Fibroblast of skin of scalp (primary cell): ENCODE measurements at regions not wholly inside any gene's neighbourhood (a gene's known extent, or its start where the extent isn't known, plus 50 kb on each side); places are given as distances from the start of the nearest gene placed in this dataset.

Experiments
- DNase-seq: peaks from one replicate; pipeline ENCODE4 v3.0.0-alpha.2; 2013

DNA sequence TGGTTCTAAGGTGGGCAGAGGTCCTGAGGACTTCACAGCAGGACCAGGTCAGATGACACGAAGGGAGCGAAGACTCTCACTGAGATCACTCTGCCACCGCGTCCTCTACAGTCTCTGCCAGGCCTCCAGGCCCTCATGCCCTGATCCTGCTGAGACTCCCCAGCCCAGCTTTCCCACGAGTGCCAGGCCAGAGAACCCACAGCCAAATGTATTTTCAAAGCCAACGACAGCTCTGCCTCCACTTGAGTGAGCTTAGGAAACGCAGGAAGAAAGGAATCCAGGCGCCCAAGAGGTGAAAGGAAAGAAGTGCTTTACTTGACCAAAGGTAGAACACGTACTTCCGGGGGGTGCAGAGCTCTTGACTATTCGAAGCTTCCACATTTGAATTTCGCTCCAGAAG is 275.0 kb downstream of the XXYLT1 start:
- DNase-seq, result no peak

DNA sequence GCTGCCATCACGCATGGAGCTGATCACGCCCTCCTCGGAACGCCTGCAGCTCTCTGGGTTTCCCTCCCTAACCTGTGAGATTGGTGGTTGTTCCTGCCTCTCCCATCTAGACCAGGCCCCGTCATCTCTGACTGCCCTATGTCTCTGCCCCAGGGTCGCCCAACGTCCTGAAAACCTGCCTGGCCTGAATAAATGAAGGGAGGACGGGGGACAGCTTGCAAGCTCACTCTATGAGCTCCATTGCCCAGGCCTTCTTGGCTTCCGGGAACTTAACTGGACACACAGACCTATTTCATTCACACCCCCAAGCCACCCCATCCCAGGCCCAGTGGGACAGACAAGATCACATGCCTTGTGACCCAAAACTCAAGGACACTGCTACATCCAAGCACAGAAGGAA is 274.2 kb downstream of the XXYLT1 start:
- no peak for DNase-seq

DNA sequence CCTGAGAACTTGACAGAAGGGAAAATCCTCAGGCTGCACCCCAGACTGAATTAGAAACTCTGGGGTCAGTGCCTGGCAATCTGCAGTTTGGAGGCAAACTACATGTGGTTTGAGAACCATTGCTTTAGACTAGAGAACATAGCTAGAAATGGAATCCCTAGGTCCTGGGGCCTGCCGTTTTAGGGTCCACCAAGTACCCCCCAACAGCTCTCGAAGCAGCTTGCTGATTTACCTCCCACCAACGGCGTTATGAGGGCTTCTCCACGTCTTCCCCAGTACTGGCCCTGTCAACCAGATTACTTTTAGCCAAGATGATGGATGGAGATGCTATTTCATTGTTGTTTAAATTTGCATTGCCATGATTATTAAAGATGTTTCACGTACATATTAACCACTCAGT is 272.5 kb downstream of the XXYLT1 start:
- DNase-seq, result no peak

DNA sequence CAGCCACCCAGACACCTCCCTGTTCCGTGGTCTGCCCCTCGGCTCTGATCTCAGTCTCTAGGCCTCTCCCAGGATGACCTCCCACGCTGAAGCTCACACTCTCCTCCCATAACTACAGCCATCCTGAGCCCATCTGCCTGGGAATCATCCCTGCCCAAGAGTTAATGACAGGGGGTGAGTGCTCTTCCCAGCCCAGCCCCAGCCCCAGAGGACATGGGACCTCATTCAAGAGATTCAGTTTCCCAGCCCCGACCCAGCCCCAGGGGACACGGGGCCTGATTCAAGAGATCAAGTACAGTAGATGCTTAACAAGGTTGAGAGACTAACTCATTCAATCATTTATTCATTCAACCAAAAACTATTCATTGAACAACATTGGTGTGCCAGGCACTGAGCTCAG is 272.0 kb downstream of the XXYLT1 start:
- no peak for DNase-seq

DNA sequence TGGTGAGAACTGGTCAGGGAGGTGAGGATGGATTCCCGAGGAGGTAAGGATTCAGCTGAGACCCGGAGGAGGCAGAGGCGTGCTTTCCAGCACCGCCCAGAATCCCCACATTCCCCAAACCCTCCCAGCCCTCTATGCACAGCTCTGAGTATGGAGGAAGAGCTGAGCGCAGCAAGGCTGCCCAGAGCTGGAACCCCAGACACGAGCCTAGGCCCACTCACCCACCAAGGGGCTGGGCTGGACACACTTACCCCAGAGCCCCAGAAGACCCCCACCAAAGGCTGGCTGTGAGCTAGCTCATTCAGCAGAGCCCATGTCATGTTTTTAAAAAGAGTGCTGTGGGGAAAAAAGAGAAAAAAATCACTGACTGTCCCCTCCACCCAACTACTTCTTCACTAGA is 271.5 kb downstream of the XXYLT1 start:
- no peak for DNase-seq

DNA sequence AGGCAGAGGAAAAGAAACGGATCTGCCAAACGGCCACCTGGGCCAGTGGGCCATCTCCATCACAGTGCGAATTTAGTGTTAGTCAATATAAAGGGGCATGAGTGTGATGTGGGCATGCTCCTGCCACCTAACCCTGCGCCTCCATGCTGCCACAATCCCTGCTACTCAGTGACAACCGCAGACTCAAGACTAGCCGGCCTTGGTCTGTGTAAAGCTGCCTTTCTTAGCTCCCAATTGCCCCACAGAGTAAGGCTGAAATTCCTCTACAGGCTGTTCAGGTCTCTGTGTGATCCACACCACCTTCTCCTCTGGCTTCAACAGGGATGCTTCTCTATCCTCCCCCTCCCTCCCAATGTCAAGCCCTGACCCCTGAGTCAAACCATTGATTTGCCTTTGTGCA is 269.7 kb downstream of the XXYLT1 start:
- DNase-seq, result no peak

DNA sequence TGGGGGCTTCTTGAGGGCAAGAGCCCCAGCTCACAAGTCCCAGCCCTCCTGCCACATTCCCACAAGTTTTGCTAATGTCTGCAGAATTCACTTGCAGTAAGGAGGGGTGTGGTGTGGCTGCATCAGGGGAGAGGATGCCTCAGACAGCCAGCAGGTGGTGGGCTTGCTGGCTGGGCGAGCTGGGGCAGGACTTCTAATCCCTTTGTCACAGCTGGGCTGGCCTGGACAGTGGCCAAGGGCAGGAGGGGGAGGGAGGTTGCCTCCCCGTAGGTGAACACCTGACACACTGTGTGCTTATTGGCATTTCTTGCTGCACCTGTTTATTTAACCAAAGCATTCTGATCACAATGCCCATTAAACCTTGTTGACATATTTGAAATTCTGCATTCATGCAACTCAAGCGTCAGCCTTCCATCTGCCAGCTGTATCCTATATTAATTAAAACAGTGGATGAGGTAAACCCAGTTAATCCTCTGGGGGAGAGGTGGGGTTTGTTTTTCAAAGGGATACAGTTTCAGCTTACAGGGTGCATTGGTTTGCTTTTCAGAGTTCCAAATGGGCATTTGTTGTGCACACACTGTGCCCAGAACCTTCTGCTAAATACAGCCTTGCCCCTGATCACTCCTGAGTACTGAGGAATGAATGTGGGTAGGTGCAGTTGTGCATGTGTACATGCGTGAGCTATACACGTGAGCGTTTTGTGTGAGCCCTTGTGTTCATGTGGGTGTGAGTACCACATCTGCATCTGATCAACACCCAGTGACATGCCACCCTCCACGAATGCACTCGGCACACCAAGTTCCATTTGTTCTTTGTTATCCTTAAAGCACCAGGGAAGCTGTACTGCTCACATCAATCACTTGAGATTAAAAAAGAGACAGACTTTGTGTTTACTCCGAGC is 268.7 kb downstream of the XXYLT1 start:
- DNase-seq, result peak; percentile 43

DNA sequence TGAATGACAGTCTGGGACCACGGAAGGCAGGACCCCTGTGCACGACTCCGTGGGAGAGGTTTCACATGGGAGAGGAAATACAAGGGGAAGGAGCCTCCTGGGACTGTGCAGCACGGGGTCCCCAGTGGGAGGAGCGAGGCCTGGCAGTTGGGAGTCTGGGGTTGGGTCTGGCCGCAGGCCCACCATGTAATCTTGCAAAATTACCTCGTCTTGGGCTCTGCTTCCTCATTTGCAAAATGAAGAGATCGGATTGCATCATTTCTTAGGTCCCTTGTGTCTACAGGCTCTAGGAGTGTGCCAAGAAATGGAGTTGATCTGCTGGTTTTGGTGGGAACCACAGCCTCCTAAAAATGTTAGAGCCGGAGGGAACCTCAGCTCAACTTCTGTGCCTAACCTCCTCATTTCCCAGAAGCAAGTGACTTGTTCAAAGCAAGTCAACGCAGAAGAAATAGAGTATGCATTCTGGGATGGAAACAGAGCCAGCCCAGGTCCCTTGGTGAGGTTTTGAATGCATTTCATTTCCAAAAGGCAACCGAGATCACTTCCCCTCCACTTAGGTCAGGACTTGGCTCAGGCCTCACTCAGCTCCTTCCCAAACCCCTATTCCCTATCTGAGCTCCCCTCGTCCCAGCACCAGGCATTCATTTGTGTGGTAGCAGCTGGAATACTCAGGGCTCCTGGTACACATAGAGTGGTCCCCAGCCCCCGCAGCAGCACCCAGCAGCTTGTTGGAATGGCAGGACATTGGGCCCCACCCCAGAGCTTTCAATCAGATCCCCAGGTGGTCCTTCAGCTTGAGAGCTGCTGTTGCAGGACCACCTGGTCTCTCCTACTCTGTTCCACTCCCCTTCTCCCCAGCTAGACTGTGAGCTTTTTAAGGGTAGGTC is 267.7 kb downstream of the XXYLT1 start:
- peak; percentile 55 for DNase-seq

DNA sequence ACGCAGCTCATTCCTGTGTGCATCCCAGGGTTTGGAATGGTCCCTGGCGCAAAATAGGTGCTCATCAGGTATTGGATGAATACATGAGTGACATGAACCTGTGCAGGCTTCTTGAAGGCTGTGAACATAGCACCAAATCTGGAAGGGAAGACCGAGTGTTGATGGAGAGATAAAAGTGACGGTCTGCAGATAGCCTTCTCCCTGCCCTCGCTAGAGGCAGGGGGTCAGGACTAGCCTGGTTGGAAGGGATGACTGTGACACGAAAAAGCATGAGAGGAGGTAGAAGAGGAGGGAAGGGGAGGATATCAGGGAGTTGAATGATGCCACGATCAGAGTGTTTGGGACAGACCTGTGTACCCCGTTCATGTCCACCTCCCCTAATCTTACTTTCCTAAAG is 267.1 kb downstream of the XXYLT1 start:
- no peak for DNase-seq

DNA sequence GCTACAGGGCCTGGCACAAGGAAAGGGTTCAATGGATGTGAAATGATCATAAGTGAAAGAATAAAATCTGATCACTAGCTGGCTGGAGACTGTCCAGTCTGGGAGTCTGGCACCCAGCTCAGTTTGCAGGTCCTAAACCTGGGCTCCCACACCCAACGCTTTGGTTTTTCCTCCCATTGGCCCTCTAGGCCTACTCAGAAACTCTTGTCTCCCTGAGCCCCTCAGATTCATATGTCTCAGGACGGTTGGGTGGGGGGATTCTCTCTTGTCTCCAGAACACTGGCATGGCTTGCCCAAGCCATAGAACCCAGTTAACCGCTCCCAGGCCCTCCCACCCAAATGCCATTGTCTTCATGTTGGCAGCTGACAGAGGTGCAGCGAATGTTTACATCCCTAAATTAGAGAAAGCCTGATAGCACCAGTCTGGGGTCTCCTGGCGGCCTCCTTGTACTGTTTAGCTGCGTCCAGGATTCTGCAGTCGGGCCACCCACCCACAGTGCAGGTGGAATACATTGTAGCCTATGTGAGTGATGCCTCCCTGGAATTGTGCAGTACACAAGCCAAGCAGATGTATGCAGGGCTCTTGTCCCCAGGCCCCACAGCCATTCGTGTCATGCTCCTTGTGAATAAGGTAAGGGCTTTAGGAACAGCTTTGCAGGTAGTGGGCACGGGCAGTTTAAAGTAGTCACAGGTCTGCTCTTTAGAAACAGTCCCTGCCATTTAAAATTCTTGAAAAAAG is 266.3 kb downstream of the XXYLT1 start:
- no peak for DNase-seq

DNA sequence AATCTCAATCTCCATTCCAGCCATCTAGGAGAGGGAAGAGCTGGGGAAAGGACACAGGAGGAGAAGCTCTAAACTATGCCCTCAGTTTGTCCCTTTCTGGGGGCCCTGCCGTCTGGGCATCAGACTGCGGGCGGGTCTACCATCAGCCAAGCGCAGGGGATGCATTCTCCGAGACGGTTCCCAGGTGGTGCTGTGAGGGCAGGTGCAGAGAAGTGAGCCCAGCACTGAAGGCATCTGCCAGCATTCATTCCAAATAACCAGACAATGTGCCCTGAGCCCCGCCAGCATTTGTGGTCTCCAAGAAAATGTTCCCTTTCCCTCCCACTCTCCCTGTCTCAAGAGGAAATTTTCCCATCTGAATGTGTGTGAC is 265.7 kb downstream of the XXYLT1 start:
- DNase-seq, result no peak

DNA sequence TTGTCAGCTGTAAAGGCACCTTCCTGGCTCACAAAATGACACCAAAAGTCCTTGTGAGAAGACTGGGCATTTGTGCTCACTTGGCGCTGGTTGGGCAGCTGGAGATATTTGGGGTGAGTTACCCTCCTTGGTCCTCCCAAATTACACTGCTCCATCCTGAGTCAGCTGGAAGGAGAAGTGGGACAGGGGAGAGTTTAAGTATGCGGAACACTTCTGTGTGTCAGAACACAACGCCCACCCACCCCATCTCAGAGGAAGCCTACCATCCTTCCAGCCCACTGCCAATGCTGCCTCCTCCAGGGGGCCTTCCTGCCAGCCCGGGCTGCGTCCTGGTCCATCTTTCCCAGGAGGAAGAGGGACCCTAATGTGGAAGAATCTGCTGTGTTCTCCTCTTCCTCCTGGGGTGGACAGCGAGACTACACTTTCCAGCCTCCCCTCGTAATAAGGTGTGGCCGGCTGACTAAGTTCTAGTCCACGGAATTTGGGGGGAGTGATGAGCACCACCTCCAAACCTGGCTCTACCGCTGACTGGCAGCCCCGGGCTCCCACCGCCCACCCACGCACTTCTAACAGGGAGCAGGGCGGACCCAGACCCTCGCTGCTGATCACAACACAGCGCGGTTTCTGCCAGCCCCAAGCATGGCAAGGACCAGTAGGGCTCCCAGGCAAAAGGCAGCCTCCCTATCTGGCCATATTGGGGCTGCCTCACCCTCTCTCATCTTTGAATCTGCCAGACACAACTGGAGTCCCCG is 265.0 kb downstream of the XXYLT1 start:
- no peak for DNase-seq

DNA sequence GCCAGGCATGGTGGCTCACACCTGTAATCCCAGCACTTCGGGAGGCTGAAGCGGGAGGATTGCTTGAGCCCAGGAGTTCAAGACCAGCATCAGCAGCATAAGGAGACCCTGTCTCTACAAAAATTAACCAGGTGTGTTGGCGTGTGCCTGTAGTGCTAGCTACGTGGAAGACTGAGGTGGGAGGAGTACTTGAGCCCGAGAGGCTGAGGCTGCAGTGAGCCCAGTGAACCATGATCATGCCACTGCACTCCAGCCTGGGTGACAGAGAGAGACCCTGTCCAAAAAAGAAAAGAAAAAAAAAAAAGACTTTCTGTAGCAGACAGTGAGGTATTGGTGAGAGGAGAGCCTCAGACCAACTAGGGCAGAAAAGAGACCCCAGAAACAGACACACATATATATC is 263.8 kb downstream of the XXYLT1 start:
- no peak for DNase-seq

DNA sequence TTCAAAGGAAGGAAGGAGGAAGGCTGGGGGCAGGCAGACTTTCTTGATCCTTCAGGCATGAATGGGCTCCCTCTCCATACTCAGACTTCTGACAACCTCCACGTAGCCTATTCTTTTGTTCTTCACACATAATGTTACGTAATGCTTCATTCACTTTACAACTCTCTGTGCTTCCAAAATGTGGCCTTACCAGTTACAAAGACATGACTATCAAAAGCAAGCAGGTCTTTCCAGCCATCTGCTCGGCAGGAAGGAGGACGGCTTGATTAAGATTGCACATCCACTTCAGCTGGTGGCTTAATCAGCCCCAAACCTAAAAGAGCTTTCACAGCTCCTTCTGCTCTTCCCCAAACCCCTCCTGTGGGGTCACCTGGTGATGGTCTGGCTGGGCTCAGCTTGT is 263.2 kb downstream of the XXYLT1 start:
- DNase-seq, result no peak

DNA sequence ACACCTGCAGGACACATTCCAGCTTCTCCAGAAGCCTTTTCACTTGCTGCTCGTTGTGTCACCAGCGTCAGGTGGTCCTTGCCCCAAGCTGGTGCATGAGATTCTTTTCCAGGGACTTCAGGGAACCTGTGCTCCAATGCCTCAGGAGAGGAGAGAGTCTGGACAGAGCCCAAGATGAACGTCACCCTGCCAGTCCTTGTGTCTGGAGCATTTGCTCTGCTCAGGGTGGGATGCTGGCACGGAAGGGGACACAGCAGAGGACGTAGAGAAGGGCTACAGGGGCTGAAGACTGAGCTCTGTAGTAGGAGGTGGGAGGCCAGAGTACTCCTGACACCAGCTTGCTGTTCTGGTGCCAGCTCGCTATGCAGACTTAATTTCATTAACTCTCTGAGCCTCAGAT is 262.1 kb downstream of the XXYLT1 start:
- no peak for DNase-seq

DNA sequence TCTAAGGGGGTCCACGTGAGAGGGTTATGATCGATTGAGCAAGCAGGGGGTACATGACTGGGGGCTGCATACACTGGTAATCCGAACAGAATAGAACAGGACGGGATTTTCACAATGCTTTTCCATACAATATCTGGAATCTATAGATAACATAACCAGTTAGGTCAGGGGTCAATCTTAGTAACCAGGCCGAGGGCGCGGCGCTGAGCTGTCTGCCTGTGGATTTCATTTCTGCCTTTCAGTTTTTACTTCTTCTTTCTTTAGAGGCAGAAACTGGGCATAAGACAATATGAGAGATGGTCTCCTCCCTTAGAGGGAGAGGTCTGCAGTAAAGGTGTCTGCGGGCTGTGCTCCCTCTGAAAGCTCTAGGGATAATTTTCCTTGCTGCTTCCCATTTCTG is 261.3 kb downstream of the XXYLT1 start:
- DNase-seq, result no peak

DNA sequence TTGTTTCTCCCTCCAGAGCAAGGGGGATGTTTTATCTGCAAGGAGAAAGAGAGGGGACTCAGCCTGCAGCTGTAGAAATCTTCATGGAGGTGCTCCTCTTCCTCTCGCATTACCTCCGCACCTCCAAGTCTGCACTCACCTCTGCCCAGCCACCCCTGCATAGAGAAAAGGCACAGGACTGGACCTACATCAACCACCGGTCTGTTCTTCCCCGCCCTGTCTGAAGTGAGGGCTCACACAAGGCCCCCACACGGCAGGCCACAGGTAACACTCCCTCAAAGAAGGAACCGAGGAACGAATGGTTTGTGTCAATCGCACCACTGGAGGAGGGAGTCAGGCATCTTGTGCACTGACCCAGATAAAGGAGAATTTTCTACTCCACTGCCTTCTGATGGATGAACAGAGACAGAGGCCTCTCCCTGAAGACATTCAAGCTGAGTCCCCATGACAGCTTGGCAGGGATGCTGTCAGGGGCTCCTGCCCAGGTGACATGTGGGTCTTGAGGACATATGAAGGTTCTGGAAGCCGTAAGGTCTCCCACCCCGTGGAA is 260.3 kb downstream of the XXYLT1 start:
- DNase-seq, result no peak

DNA sequence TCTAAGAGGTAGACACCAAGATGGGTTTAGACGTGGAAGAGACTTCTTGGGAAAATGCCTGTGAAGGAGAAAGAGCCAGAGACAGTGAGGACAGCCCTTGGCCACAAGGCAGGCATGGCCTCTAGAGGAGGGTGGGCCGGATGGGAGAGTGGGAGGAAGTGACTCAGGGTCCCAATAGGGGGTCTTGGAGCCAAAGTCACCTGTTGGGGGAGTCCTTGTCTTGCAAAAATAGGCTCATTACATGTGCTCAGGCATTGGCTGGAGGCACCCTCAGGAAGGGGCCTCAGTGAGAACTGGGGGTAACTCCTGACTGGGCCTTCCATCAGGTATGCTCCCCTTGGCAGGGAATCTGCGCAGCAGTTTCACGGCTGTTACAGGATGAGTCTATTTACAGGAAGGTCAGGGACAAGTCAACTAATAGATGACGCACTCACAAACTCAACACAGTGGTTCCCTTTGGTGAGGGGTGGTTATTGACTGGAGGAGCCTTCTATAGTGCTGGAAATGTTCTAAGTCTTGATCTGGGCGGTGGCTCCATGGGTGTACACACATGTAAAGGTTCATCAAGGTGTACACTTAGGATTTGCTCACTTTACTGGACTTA is 259.6 kb downstream of the XXYLT1 start:
- no peak for DNase-seq

DNA sequence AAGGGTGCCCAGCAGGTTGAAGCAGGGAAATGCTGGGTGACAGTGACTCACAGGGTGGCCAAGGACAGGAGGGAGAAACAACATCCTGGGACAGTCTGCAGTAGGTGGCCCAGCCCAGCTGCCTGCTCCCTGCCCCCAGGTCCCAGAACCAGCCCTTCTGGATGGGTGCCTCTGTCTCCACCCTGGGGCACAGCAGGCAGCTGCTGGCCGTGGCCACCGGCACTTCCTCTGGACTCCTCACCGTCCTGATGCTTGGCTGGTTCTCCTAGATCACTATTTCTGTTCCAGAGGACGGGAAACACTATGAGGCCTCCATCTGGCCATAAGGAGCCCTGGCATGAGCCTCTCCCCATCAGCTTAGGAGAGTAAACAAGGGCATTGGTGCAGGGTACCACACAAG is 258.9 kb downstream of the XXYLT1 start:
- no peak for DNase-seq

DNA sequence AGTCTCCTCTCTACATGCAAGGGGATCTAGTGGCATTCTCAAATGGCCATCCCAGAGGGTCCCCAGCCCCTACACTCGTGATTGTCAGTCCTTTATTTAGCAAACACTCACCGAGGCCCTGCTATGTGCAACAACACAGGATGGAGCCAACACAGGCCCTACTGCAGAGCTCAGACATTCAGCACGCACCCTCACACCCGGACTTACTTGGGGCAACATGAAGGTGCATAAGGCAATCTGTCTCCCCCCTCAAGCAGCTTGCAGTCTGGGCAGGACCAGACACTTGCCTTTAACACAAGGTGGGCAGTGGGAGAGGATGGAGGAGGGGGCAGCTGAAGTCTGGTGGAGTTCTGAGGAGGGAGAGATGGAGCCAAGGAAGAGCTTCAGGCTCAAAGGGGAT is 258.4 kb downstream of the XXYLT1 start:
- no peak for DNase-seq
